DND-41 (cell line): ENCODE measurements at regions not wholly inside any gene's neighbourhood (a gene's known extent, or its start where the extent isn't known, plus 50 kb on each side); places are given as distances from the start of the nearest gene placed in this dataset.

ENCODE experiments used
- CTCF ChIP-seq: IDR thresholded peaks from 2 replicates; pipeline ENCODE4 v1.5.1; 2012; ENCODE audit warnings: borderline replicate concordance, low read length, moderate library complexity, mild to moderate bottlenecking; ENCODE audit not compliant: poor library complexity, severe bottlenecking; ENCODE audit errors: extremely low read depth
- EZH2 ChIP-seq: IDR thresholded peaks from 3 replicates; pipeline ENCODE4 v1.6.1; 2012; ENCODE audit warnings: borderline replicate concordance, low read depth, mild to moderate bottlenecking, moderate library complexity, low read length, inconsistent platforms; ENCODE audit not compliant: severe bottlenecking

GRCh38 chr3:59547874-59548273 is 498.0 kb upstream of the CFAP20DC start:
- no peak for TF ChIP-seq CTCF
- TF ChIP-seq EZH2: no peak
